SK-N-SH treated with all-trans-retinoic acid at 6 μM for 48 hours (cell line): ENCODE measurements at regions not wholly inside any gene's neighbourhood (a gene's known extent, or its start where the extent isn't known, plus 50 kb on each side); places are given as distances from the start of the nearest gene placed in this dataset.

Source experiments
- GLIS3 ChIP-seq: fragments of 250-450 bp; sonication (Bioruptor Pico); IDR thresholded peaks from 2 replicates; pipeline ENCODE4 v1.5.0; 2020; ENCODE audit warnings: mild to moderate bottlenecking, moderate library complexity
- ISL1 ChIP-seq: fragments of 250-450 bp; sonication (Bioruptor Pico); IDR thresholded peaks from 2 replicates; pipeline ENCODE4 v2.1.2; 2022; ENCODE audit warnings: mild to moderate bottlenecking, moderate library complexity
- OSR1 ChIP-seq: fragments of 250-450 bp; sonication (Bioruptor Pico); IDR thresholded peaks from 2 replicates; pipeline ENCODE4 v1.8.0; 2022; ENCODE audit warnings: moderate library complexity, mild to moderate bottlenecking, inconsistent platforms
- PPARA ChIP-seq: fragments of 250-450 bp; sonication (Bioruptor Pico); IDR thresholded peaks from 2 replicates; pipeline ENCODE4 v1.5.0; 2020; ENCODE audit warnings: mild to moderate bottlenecking, borderline replicate concordance
- RARB ChIP-seq: fragments of 250-450 bp; sonication (Bioruptor Pico); IDR thresholded peaks from 2 replicates; pipeline ENCODE4 v1.8.0; 2021; ENCODE audit warnings: mild to moderate bottlenecking, moderate library complexity
- SNAI2 ChIP-seq: fragments of 250-450 bp; sonication (Bioruptor Pico); IDR thresholded peaks from 2 replicates; pipeline ENCODE4 v1.5.0; 2020; ENCODE audit warnings: mild to moderate bottlenecking, moderate library complexity
- TOX ChIP-seq: fragments of 250-450 bp; sonication (Bioruptor Pico); IDR thresholded peaks from 2 replicates; pipeline ENCODE4 v1.8.0; 2021; ENCODE audit warnings: mild to moderate bottlenecking, moderate library complexity, borderline replicate concordance
- ZFP30 ChIP-seq: fragments of 450-650 bp; formaldehyde crosslinking; IDR thresholded peaks from 2 replicates; pipeline ENCODE4 v1.5.0; 2022; ENCODE audit warnings: mild to moderate bottlenecking, moderate library complexity
- ZNF70 ChIP-seq: fragments of 450-650 bp; formaldehyde crosslinking; IDR thresholded peaks from 2 replicates; pipeline ENCODE4 v1.5.0; 2020; ENCODE audit warnings: mild to moderate bottlenecking, moderate library complexity
- ZNF8 ChIP-seq: fragments of 450-650 bp; formaldehyde crosslinking; IDR thresholded peaks from 2 replicates; pipeline ENCODE4 v1.5.0; 2020; ENCODE audit warnings: mild to moderate bottlenecking, moderate library complexity
- TF ChIP-seq, protein P1 (sequence below): fragments of 250-450 bp; sonication (Bioruptor Pico); IDR thresholded peaks from 2 replicates; pipeline ENCODE4 v1.8.0; 2021; ENCODE audit warnings: low read depth, mild to moderate bottlenecking, moderate library complexity, borderline replicate concordance
- TF ChIP-seq, protein P2 (sequence below): fragments of 250-450 bp; sonication (Bioruptor Pico); IDR thresholded peaks from 2 replicates; pipeline ENCODE4 v1.8.0; 2020; ENCODE audit warnings: mild to moderate bottlenecking, moderate library complexity, borderline replicate concordance
- TF ChIP-seq, protein P3 (sequence below): fragments of 250-450 bp; sonication (Bioruptor Pico); IDR thresholded peaks from 2 replicates; pipeline ENCODE4 v1.5.0; 2020; ENCODE audit warnings: mild to moderate bottlenecking, moderate library complexity
- TF ChIP-seq, protein P4 (sequence below): fragments of 250-450 bp; sonication (Bioruptor Pico); IDR thresholded peaks from 2 replicates; pipeline ENCODE4 v1.5.1; 2020; ENCODE audit warnings: low read depth, mild to moderate bottlenecking, moderate library complexity

DNA sequence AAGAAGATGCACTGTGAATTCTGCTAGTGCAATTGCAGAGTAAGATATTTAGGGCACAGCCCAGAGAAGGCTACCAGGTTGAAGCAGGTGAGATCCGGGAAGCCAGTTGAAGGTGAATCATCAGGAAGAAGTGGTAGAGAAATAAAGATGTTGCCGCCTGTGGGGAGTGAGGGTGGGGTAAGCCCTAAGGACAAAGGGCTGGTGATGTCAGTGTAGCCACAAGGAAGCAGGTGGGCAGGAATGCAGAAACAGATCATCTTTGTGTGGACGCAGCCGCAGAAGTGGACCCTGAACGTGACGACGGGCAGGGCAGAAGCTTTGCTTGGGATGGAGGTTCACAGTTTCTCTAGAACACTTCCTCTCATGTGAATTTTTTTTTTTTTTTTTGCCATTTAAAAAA, 164.2 kb downstream of the ACTL7B start:
- TF ChIP-seq, protein P1, sequence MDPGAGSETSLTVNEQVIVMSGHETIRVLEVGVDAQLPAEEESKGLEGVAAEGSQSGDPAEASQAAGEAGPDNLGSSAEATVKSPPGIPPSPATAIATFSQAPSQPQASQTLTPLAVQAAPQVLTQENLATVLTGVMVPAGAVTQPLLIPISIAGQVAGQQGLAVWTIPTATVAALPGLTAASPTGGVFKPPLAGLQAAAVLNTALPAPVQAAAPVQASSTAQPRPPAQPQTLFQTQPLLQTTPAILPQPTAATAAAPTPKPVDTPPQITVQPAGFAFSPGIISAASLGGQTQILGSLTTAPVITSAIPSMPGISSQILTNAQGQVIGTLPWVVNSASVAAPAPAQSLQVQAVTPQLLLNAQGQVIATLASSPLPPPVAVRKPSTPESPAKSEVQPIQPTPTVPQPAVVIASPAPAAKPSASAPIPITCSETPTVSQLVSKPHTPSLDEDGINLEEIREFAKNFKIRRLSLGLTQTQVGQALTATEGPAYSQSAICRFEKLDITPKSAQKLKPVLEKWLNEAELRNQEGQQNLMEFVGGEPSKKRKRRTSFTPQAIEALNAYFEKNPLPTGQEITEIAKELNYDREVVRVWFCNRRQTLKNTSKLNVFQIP (CRISPR knock-in tag): no peak
- TF ChIP-seq, protein P2, sequence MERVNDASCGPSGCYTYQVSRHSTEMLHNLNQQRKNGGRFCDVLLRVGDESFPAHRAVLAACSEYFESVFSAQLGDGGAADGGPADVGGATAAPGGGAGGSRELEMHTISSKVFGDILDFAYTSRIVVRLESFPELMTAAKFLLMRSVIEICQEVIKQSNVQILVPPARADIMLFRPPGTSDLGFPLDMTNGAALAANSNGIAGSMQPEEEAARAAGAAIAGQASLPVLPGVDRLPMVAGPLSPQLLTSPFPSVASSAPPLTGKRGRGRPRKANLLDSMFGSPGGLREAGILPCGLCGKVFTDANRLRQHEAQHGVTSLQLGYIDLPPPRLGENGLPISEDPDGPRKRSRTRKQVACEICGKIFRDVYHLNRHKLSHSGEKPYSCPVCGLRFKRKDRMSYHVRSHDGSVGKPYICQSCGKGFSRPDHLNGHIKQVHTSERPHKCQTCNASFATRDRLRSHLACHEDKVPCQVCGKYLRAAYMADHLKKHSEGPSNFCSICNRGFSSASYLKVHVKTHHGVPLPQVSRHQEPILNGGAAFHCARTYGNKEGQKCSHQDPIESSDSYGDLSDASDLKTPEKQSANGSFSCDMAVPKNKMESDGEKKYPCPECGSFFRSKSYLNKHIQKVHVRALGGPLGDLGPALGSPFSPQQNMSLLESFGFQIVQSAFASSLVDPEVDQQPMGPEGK (CRISPR knock-in tag): no peak
- TF ChIP-seq GLIS3 (CRISPR knock-in tag) (no peak), PPARA (CRISPR knock-in tag) (no peak), OSR1 (CRISPR knock-in tag) (no peak), ZNF8 (CRISPR knock-in tag) (no peak), RARB (no peak), TOX (CRISPR knock-in tag) (no peak), ZNF70 (CRISPR knock-in tag) (no peak), SNAI2 (CRISPR knock-in tag) (no peak), ZFP30 (CRISPR knock-in tag) (no peak), ISL1 (CRISPR knock-in tag) (no peak)
- TF ChIP-seq, protein P3, sequence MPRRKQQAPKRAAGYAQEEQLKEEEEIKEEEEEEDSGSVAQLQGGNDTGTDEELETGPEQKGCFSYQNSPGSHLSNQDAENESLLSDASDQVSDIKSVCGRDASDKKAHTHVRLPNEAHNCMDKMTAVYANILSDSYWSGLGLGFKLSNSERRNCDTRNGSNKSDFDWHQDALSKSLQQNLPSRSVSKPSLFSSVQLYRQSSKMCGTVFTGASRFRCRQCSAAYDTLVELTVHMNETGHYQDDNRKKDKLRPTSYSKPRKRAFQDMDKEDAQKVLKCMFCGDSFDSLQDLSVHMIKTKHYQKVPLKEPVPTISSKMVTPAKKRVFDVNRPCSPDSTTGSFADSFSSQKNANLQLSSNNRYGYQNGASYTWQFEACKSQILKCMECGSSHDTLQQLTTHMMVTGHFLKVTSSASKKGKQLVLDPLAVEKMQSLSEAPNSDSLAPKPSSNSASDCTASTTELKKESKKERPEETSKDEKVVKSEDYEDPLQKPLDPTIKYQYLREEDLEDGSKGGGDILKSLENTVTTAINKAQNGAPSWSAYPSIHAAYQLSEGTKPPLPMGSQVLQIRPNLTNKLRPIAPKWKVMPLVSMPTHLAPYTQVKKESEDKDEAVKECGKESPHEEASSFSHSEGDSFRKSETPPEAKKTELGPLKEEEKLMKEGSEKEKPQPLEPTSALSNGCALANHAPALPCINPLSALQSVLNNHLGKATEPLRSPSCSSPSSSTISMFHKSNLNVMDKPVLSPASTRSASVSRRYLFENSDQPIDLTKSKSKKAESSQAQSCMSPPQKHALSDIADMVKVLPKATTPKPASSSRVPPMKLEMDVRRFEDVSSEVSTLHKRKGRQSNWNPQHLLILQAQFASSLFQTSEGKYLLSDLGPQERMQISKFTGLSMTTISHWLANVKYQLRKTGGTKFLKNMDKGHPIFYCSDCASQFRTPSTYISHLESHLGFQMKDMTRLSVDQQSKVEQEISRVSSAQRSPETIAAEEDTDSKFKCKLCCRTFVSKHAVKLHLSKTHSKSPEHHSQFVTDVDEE (CRISPR knock-in tag): no peak
- TF ChIP-seq, protein P4, sequence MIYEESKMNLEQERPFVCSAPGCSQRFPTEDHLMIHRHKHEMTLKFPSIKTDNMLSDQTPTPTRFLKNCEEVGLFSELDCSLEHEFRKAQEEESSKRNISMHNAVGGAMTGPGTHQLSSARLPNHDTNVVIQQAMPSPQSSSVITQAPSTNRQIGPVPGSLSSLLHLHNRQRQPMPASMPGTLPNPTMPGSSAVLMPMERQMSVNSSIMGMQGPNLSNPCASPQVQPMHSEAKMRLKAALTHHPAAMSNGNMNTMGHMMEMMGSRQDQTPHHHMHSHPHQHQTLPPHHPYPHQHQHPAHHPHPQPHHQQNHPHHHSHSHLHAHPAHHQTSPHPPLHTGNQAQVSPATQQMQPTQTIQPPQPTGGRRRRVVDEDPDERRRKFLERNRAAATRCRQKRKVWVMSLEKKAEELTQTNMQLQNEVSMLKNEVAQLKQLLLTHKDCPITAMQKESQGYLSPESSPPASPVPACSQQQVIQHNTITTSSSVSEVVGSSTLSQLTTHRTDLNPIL (CRISPR knock-in tag): no peak
